DND-41 (cell line): ENCODE measurements at regions not wholly inside any gene's neighbourhood (a gene's known extent, or its start where the extent isn't known, plus 50 kb on each side); places are given as distances from the start of the nearest gene placed in this dataset.

Experiments
- EZH2 ChIP-seq: IDR thresholded peaks from 3 replicates; pipeline ENCODE4 v1.6.1; 2012; ENCODE audit warnings: borderline replicate concordance, low read depth, mild to moderate bottlenecking, moderate library complexity, low read length, inconsistent platforms; ENCODE audit not compliant: severe bottlenecking
- TF ChIP-seq, protein P1 (sequence below): IDR thresholded peaks from 2 replicates; pipeline ENCODE4 v1.5.1; 2012; ENCODE audit warnings: borderline replicate concordance, low read length, moderate library complexity, mild to moderate bottlenecking; ENCODE audit not compliant: poor library complexity, severe bottlenecking; ENCODE audit errors: extremely low read depth

DNA sequence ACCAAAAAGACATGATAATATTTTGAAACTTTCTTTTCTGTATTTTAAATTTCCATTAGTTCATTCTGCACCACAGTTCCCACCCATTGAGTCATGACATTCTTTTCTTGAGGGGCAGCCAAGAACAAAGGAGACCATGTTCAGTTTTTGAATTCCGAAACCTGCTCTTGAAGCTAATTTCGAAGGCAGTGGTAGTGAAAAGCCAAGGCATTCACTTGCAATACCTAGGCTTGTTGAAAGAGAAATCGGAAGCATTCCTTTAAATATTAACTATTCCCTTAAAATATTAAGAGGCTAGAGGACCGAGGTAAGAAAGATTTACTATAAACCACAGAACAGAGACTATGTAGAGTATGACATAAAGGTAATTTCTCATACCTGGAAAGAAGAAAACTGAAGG, 256.3 kb downstream of the ADGRL2 start:
- TF ChIP-seq, protein P1, sequence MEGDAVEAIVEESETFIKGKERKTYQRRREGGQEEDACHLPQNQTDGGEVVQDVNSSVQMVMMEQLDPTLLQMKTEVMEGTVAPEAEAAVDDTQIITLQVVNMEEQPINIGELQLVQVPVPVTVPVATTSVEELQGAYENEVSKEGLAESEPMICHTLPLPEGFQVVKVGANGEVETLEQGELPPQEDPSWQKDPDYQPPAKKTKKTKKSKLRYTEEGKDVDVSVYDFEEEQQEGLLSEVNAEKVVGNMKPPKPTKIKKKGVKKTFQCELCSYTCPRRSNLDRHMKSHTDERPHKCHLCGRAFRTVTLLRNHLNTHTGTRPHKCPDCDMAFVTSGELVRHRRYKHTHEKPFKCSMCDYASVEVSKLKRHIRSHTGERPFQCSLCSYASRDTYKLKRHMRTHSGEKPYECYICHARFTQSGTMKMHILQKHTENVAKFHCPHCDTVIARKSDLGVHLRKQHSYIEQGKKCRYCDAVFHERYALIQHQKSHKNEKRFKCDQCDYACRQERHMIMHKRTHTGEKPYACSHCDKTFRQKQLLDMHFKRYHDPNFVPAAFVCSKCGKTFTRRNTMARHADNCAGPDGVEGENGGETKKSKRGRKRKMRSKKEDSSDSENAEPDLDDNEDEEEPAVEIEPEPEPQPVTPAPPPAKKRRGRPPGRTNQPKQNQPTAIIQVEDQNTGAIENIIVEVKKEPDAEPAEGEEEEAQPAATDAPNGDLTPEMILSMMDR = no peak
- no peak for TF ChIP-seq EZH2
